Hepatic stellate cell (primary cell): ENCODE measurements at regions not wholly inside any gene's neighbourhood (a gene's known extent, or its start where the extent isn't known, plus 50 kb on each side); places are given as distances from the start of the nearest gene placed in this dataset.
A peak's percentile ranks its signal among the peaks of the same experiment; 100 is the strongest.

Experiments
- DNase-seq: peaks from one replicate; pipeline ENCODE4 v3.0.0; 2011; ENCODE audit warnings: low spot score

GRCh38 chr11:15815246-15816195, 540.8 kb downstream of the SOX6 start:
- no peak for DNase-seq

- DNase-seq, result peak; percentile 47
These were observed 540.0 kb downstream of the SOX6 start for GRCh38 chr11:15816260-15816871.

- DNase-seq, result no peak
These were observed 539.3 kb downstream of the SOX6 start for GRCh38 chr11:15817001-15817400.

- no peak for DNase-seq
These were observed 538.1 kb downstream of the SOX6 start for GRCh38 chr11:15818132-15818842.

GRCh38 chr11:15819679-15820286, 536.6 kb downstream of the SOX6 start:
- DNase-seq, result no peak

GRCh38 chr11:15821451-15821850, 534.9 kb downstream of the SOX6 start:
- DNase-seq, result no peak

- DNase-seq, result no peak
These were observed 532.3 kb downstream of the SOX6 start for GRCh38 chr11:15824060-15824459.

- DNase-seq, result no peak
These were observed 530.2 kb downstream of the SOX6 start for GRCh38 chr11:15825976-15826650.

- peak; percentile 14 for DNase-seq
These were observed 529.5 kb downstream of the SOX6 start for GRCh38 chr11:15826826-15827225.

GRCh38 chr11:15828215-15828853, 528.0 kb downstream of the SOX6 start:
- no peak for DNase-seq

GRCh38 chr11:15829312-15829711, 527.0 kb downstream of the SOX6 start:
- DNase-seq, result no peak

- no peak for DNase-seq
These were observed 525.5 kb downstream of the SOX6 start for GRCh38 chr11:15830741-15831428.

GRCh38 chr11:15835788-15836411, 520.4 kb downstream of the SOX6 start:
- DNase-seq, result no peak

GRCh38 chr11:15836795-15837194, 519.6 kb downstream of the SOX6 start:
- no peak for DNase-seq

GRCh38 chr11:15837901-15838489, 518.4 kb downstream of the SOX6 start:
- DNase-seq, result no peak

GRCh38 chr11:15839061-15839460, 517.3 kb downstream of the SOX6 start:
- no peak for DNase-seq

GRCh38 chr11:15840966-15841365, 515.4 kb downstream of the SOX6 start:
- DNase-seq, result no peak

- no peak for DNase-seq
These were observed 514.2 kb downstream of the SOX6 start for GRCh38 chr11:15841931-15842740.

GRCh38 chr11:15843309-15843872, 513.0 kb downstream of the SOX6 start:
- DNase-seq, result no peak
